ENCODE measurements at regions not wholly inside any gene's neighbourhood (a gene's known extent, or its start where the extent isn't known, plus 50 kb on each side); places are given as distances from the start of the nearest gene placed in this dataset.
A peak's percentile ranks its signal among the peaks of the same experiment; 100 is the strongest.

DNA sequence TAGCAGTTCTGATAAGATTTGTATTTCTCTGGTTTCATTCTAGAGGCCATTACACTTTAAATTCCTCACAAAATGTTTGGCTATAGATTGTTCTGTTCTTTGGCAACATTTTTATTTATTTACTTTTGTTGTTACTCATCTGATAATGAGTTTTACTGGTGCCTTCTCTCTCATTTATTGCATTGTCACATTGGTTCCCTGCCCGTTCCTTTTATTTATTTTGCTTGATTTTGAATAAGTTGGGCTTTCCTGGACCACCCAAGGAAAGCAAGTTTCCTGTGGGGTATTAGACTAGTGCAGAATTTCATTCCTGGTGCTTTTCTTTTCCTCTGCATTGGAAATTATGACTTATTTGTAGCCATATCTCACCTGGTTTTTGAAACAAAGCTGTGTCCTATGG lies 232.0 kb downstream of the SOCS6 start (continued):
- TF ChIP-seq, protein P1, sequence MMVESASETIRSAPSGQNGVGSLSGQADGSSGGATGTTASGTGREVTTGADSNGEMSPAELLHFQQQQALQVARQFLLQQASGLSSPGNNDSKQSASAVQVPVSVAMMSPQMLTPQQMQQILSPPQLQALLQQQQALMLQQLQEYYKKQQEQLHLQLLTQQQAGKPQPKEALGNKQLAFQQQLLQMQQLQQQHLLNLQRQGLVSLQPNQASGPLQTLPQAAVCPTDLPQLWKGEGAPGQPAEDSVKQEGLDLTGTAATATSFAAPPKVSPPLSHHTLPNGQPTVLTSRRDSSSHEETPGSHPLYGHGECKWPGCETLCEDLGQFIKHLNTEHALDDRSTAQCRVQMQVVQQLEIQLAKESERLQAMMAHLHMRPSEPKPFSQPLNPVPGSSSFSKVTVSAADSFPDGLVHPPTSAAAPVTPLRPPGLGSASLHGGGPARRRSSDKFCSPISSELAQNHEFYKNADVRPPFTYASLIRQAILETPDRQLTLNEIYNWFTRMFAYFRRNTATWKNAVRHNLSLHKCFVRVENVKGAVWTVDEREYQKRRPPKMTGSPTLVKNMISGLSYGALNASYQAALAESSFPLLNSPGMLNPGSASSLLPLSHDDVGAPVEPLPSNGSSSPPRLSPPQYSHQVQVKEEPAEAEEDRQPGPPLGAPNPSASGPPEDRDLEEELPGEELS (CRISPR knock-in tag; IDR thresholded peaks at IDR 0.05): no peak
- TF ChIP-seq, protein P2, sequence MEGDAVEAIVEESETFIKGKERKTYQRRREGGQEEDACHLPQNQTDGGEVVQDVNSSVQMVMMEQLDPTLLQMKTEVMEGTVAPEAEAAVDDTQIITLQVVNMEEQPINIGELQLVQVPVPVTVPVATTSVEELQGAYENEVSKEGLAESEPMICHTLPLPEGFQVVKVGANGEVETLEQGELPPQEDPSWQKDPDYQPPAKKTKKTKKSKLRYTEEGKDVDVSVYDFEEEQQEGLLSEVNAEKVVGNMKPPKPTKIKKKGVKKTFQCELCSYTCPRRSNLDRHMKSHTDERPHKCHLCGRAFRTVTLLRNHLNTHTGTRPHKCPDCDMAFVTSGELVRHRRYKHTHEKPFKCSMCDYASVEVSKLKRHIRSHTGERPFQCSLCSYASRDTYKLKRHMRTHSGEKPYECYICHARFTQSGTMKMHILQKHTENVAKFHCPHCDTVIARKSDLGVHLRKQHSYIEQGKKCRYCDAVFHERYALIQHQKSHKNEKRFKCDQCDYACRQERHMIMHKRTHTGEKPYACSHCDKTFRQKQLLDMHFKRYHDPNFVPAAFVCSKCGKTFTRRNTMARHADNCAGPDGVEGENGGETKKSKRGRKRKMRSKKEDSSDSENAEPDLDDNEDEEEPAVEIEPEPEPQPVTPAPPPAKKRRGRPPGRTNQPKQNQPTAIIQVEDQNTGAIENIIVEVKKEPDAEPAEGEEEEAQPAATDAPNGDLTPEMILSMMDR (CRISPR knock-in tag; IDR thresholded peaks at IDR 0.05): no peak
- no peak for TF ChIP-seq STAT5B (CRISPR knock-in tag; IDR thresholded peaks at IDR 0.05)

GRCh38 chr18:70513502-70514171 lies 224.8 kb downstream of the SOCS6 start:
- 11% methylated on average over 9 of the region's 9 CpGs for WGBS (ENCODE audit: low lambda C conversion rate)
- DNase-seq (ENCODE audit: low spot score) (peak; percentile 7), ATAC-seq (no peak; the same call in 2 of the 3 replicates), FAIRE-seq (no peak)
- Histone ChIP-seq H3K27ac (ENCODE audit: extremely low read length, insufficient read depth, low read length) (no peak overlapping the region), H4K20me1 (ENCODE audit: insufficient read depth, low read length) (no peaks in the 10 kb centered on the region), H3K4me3 (replicated peaks in 1 of 3; ENCODE audit: insufficient read depth in 1 of 3, low read depth in 2 of 3, low read length in 3 of 3) (no peak overlapping the region), H3K9me3 (ENCODE audit: low read length) (no peaks in the 10 kb centered on the region), H2AFZ (ENCODE audit: low read length) (no peak overlapping the region), H3K79me2 (ENCODE audit: insufficient read depth, low read length) (no peaks in the 10 kb centered on the region), H3K9ac (ENCODE audit: insufficient read depth, low read depth, low read length) (no peak overlapping the region), H3K36me3 (replicated peaks in 1 of 2; ENCODE audit: control insufficient read depth in 1 of 2, insufficient read depth in 2 of 2, low read length in 2 of 2) (no peaks in the 10 kb centered on the region), H3K4me2 (ENCODE audit: low read depth, low read length) (no peak overlapping the region), H3K27me3 (ENCODE audit: control insufficient read depth in 1 of 2, insufficient read depth in 2 of 2, low read length in 2 of 2) (peaks cover 0 to 5% of the 10 kb centered on the region in 2 experiments; a peak in 1 of 5 replicates), H3K4me1 (ENCODE audit: insufficient read depth, low read length) (no peaks in the 10 kb centered on the region)
- in situ Hi-C loops (cut with HindIII; ENCODE audit: extremely low pct_ligation_motif_present, low pct_unique_long_range_greater_than_20kb) (no loop called here), intact Hi-C loops (cut with micrococcal nuclease; ENCODE audit: unreplicated experiment) (no loop called here)
- no TSS peak for BruUV-seq (replicated peaks)
- ChIA-PET POLR2A (no interaction called here), CTCF (ENCODE audit: low intra/inter-chr PET ratio, low total read pairs) (no interaction called here)
- no peak for TF ChIP-seq UBTF (CRISPR knock-in tag; IDR thresholded peaks at IDR 0.05)
- TF ChIP-seq NFIB (CRISPR knock-in tag; IDR thresholded peaks at IDR 0.05; ENCODE audit: borderline replicate concordance): no peak
- no peak for TF ChIP-seq PRPF4 (IDR thresholded peaks at IDR 0.05; ENCODE audit: low read depth, low read length, poor library complexity, severe bottlenecking)
- TF ChIP-seq MAFK (conservative IDR thresholded peaks at IDR 0.05 in 1 of 2, IDR thresholded peaks at IDR 0.05 in 1 of 2; ENCODE audit: low read length in 2 of 2): peak in 1 of 2 experiments; percentile 3; a peak in 1 of 4 replicates
- no peak for TF ChIP-seq HNRNPL (IDR thresholded peaks at IDR 0.05; ENCODE audit: low read depth, low read length)
- peak; percentile 45 for TF ChIP-seq FOSL2 (CRISPR knock-in tag; IDR thresholded peaks at IDR 0.05)

Measured in HepG2 (cell line).